ENCODE measurements at regions not wholly inside any gene's neighbourhood (a gene's known extent, or its start where the extent isn't known, plus 50 kb on each side); places are given as distances from the start of the nearest gene placed in this dataset.
"Not testable (repeated sequence)": the region's sequence is repeated elsewhere in the genome, so short reads cannot be mapped to it uniquely, and the experiment has no call there.

GRCh38 chr2:176415174-176415895 is 146.1 kb downstream of the MTX2 start:
- H3K4me3 Mint-ChIP-seq = no peak overlapping the region

DNA sequence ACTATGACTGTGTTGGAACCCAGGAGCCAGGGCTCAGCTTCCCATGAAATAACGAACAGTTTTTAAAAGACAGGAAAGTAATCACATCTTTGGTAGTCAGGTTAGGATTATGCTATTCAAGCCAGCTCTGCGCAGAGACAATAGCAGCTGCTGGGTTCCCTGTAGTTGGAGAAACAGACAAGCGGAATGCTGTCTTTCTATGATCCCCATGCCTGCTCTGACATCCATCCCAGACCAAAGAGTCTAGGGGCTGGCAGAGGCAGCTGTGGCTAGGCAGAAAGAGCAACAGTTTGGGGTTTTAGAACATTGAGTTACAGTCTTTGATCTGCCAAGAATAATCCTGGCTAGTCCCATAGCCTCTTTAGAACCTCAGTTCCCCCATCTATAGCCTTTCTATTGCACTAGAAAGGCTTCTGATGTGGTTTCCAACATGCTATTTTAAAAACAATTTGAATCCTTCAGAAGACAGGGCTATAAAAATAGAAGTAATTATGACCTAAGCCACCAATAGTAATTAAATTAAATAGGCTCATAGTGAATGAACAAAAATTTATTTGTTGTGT is 146.8 kb downstream of the MTX2 start:
- Mint-ChIP-seq H3K27ac (no peak overlapping the region), H3K36me3 (ENCODE audit: low read depth) (no peaks in the 10 kb centered on the region), H3K4me3 (no peak overlapping the region), H3K27me3 (peaks cover 51% of the 10 kb centered on the region), H3K4me1 (ENCODE audit: low read depth) (no peaks in the 10 kb centered on the region), H3K9me3 (no peaks in the 10 kb centered on the region)
- DNase-seq = no peak

More at GRCh38 chr2:176415174-176415895, 146.1 kb downstream of the MTX2 start:
- no peaks in the 10 kb centered on the region for H3K9me3 Mint-ChIP-seq
- no peak overlapping the region for H3K27ac Mint-ChIP-seq
- H3K27me3 Mint-ChIP-seq = peaks cover 55% of the 10 kb centered on the region
- no peaks in the 10 kb centered on the region for H3K36me3 Mint-ChIP-seq (ENCODE audit: low read depth)
- no peak for DNase-seq
- no peaks in the 10 kb centered on the region for H3K4me1 Mint-ChIP-seq (ENCODE audit: low read depth)

GRCh38 chr2:176418768-176419167 is 149.5 kb downstream of the MTX2 start:
- DNase-seq = no peak
- Mint-ChIP-seq H3K27me3 (peaks cover 39% of the 10 kb centered on the region), H3K27ac (no peak overlapping the region), H3K9me3 (no peaks in the 10 kb centered on the region), H3K4me1 (ENCODE audit: low read depth) (no peaks in the 10 kb centered on the region), H3K36me3 (ENCODE audit: low read depth) (no peaks in the 10 kb centered on the region), H3K4me3 (no peak overlapping the region)

GRCh38 chr2:176419591-176420071 is 150.4 kb downstream of the MTX2 start:
- Mint-ChIP-seq H3K27me3 (peaks cover 43% of the 10 kb centered on the region), H3K36me3 (ENCODE audit: low read depth) (no peaks in the 10 kb centered on the region), H3K4me1 (ENCODE audit: low read depth) (no peaks in the 10 kb centered on the region), H3K4me3 (no peak overlapping the region), H3K9me3 (no peaks in the 10 kb centered on the region), H3K27ac (no peak overlapping the region)
- DNase-seq = no peak

DNA sequence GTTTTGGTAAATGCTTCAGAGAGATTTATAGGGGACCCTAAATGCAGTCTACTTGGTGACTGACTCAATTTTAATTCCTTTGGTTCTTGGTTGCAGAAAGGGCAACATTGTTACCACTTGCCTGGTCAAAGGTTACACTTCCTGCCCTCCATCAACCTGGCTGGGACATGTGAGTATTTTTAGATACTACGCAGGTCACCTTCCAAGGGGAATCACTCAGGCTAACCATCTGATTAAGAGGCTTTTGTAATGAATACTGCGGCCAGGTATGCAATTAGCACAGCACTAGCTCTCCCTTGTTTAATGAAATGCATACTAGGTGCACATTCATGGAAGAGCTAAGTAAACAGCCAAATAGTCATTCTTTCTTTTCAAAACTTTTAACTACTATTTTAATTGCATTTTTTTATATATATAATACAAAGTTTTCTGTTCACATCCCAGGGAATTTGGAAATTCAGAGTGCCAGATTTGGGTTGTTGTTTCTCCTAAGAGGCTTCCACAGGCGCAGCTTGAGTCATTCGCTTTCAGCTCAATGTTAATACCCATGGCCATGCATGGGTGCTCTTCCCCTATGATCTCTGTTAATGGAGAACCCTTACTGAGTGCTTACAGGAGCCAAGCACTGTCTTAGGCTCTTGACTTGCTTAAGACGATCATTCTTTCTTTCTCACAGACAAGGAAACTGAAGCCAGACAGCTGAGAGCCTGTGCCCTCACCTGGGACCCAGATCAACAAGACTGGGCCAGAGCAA is 152.2 kb downstream of the MTX2 start:
- Mint-ChIP-seq H3K36me3 (ENCODE audit: low read depth) (no peaks in the 10 kb centered on the region), H3K27me3 (peaks cover 31% of the 10 kb centered on the region), H3K27ac (no peak overlapping the region), H3K9me3 (no peaks in the 10 kb centered on the region), H3K4me3 (no peak overlapping the region), H3K4me1 (ENCODE audit: low read depth) (no peaks in the 10 kb centered on the region)
- no peak for DNase-seq

DNA sequence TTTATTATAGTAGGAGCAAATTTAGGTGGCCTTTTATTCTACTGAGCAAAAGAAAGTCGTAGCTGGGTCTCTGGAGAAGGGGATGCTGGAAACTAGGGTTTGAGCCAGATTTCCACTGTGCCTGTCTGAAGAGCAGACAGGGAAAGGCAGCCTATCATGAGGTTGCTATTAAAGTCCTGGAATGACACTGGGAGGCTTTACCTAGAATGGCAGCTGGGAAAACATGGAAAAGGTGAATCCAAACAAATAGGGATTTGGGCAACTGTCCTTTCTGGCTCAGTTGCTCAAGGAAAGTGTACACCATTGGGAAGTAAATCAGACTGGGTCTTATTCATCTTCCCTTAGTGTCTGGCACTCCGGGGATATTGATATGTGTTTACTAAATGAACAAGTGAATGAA is 154.6 kb downstream of the MTX2 start:
- no peaks in the 10 kb centered on the region for H3K4me1 Mint-ChIP-seq (ENCODE audit: low read depth)
- DNase-seq = no peak
- H3K27me3 Mint-ChIP-seq = peaks cover 34% of the 10 kb centered on the region
- H3K27ac Mint-ChIP-seq = no peak overlapping the region
- no peak overlapping the region for H3K4me3 Mint-ChIP-seq
- H3K9me3 Mint-ChIP-seq = no peaks in the 10 kb centered on the region
- no peaks in the 10 kb centered on the region for H3K36me3 Mint-ChIP-seq (ENCODE audit: low read depth)

- DNase-seq = no peak
- Mint-ChIP-seq H3K9me3 (no peaks in the 10 kb centered on the region), H3K36me3 (ENCODE audit: low read depth) (no peaks in the 10 kb centered on the region), H3K27me3 (peaks cover 41% of the 10 kb centered on the region), H3K27ac (no peak overlapping the region), H3K4me1 (ENCODE audit: low read depth) (no peaks in the 10 kb centered on the region), H3K4me3 (no peak overlapping the region)
Measured at GRCh38 chr2:176424746-176425145, 155.5 kb downstream of the MTX2 start.

DNA sequence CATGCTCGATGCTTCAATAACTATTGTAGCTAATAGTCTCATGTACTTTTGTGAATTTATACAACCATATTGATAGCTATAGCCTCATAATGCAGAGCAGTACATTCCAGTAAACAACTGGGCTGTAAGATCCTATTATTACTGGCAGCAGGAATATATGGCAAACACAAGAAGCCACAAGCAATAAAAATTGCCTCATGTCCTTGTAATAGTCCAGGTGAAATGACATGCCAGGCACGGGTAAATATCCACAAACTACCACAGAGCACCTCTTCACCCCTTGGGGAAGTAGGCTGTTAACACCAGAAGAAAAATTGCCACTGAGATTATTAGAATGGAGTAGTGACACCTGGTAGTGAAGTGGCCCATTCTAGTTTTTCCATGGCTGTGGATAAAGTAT is 158.3 kb downstream of the MTX2 start:
- Mint-ChIP-seq H3K9me3 (no peaks in the 10 kb centered on the region), H3K4me1 (ENCODE audit: low read depth) (no peaks in the 10 kb centered on the region), H3K27ac (no peak overlapping the region), H3K36me3 (ENCODE audit: low read depth) (no peaks in the 10 kb centered on the region), H3K27me3 (peaks cover 39% of the 10 kb centered on the region), H3K4me3 (no peak overlapping the region)
- DNase-seq = no peak

- not testable (repeated sequence) for DNase-seq; H3K9me3 Mint-ChIP-seq; H3K36me3 Mint-ChIP-seq (ENCODE audit: low read depth); H3K27ac Mint-ChIP-seq; H3K4me3 Mint-ChIP-seq; H3K4me1 Mint-ChIP-seq (ENCODE audit: low read depth)
- H3K27me3 Mint-ChIP-seq = peaks cover 35% of the 10 kb centered on the region
Measured at GRCh38 chr2:176428944-176429469, 159.8 kb downstream of the MTX2 start.

DNA sequence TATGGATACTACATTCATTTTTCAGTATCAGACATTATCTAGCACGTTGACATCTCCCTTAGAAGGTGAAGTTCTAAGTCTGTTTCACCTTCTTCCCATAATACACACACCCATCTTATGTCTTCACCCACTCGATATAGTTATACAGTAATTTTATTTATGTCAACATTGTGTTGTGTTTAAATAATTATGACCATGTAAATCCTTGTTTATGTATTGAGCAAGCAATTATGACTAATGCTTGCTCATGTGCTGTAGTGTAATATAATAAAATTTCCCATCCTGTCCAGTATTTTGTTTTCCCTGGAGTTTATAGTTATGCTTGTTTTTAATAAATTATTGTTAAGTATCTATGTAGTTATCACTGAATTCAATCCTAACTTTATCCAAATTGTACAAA is 163.2 kb downstream of the MTX2 start:
- Mint-ChIP-seq H3K9me3 (peaks cover 4% of the 10 kb centered on the region), H3K4me3 (no peak overlapping the region), H3K4me1 (ENCODE audit: low read depth) (no peaks in the 10 kb centered on the region), H3K27me3 (peaks cover 41% of the 10 kb centered on the region), H3K36me3 (ENCODE audit: low read depth) (no peaks in the 10 kb centered on the region), H3K27ac (no peak overlapping the region)
- no peak for DNase-seq

- DNase-seq = no peak
- no peak overlapping the region for H3K4me3 Mint-ChIP-seq
- H3K9me3 Mint-ChIP-seq = peaks cover 4% of the 10 kb centered on the region
- peaks cover 41% of the 10 kb centered on the region for H3K27me3 Mint-ChIP-seq
- H3K4me1 Mint-ChIP-seq (ENCODE audit: low read depth) = no peaks in the 10 kb centered on the region
- H3K27ac Mint-ChIP-seq = no peak overlapping the region
- no peaks in the 10 kb centered on the region for H3K36me3 Mint-ChIP-seq (ENCODE audit: low read depth)
Measured at GRCh38 chr2:176435729-176436128, 166.5 kb downstream of the MTX2 start.

- Mint-ChIP-seq H3K27me3 (peaks cover 37% of the 10 kb centered on the region), H3K27ac (no peak overlapping the region), H3K36me3 (ENCODE audit: low read depth) (no peaks in the 10 kb centered on the region), H3K4me1 (ENCODE audit: low read depth) (peaks cover 3% of the 10 kb centered on the region), H3K9me3 (no peaks in the 10 kb centered on the region), H3K4me3 (no peak overlapping the region)
- DNase-seq = no peak
Measured at GRCh38 chr2:176443946-176444345, 174.7 kb downstream of the MTX2 start.

GRCh38 chr2:176445956-176446355 is 176.7 kb downstream of the MTX2 start:
- Mint-ChIP-seq H3K36me3 (ENCODE audit: low read depth) (no peaks in the 10 kb centered on the region), H3K27me3 (peaks cover 23% of the 10 kb centered on the region), H3K4me1 (ENCODE audit: low read depth) (peaks cover 3% of the 10 kb centered on the region), H3K27ac (no peak overlapping the region), H3K9me3 (no peaks in the 10 kb centered on the region), H3K4me3 (no peak overlapping the region)
- DNase-seq = no peak

DNA sequence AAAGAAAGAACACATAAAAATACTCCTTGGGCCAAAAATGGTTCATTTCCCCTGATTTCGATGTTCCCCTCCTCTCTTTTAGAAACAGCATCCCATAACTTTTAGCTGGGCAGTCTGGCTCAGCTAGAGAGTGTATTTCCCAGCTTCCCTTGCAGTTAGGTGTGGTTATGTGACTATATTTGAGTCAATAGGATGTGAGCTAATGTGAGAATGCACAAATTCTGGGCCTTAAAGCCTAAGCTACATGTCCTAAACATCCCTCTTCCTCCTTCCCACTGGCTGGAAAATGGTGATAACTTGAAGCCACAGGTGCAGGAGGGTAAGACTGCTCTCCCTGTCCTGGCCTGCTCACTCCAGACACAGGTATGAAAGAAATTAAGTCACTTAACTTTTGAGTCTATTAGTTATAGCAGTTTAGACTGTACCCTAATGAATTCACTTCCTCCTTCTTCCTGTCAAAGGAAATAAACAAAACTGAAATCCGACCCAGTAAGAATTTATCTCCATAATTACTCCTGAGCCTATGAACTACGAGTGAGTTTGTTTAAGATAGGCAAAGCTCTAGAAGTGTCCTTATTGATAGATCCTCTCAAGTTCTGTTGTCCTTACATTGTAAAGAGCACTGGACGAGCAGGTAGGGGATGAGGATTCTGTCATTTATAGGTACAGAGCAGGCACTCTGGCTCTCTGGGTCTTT is 177.6 kb downstream of the MTX2 start:
- no peaks in the 10 kb centered on the region for H3K36me3 Mint-ChIP-seq (ENCODE audit: low read depth)
- H3K4me1 Mint-ChIP-seq (ENCODE audit: low read depth) = peaks cover 3% of the 10 kb centered on the region
- peaks cover 17% of the 10 kb centered on the region for H3K27me3 Mint-ChIP-seq
- no peak overlapping the region for H3K4me3 Mint-ChIP-seq
- no peaks in the 10 kb centered on the region for H3K9me3 Mint-ChIP-seq
- no peak for DNase-seq
- no peak overlapping the region for H3K27ac Mint-ChIP-seq
